OCI-LY3 (cell line): ENCODE measurements at regions not wholly inside any gene's neighbourhood (a gene's known extent, or its start where the extent isn't known, plus 50 kb on each side); places are given as distances from the start of the nearest gene placed in this dataset.

ENCODE experiments used
- H2AFZ ChIP-seq: fragments of 200-600, 300-600 bp; shearing (Covaris generic); 2 replicates; pipeline ENCODE4 v1.6.0; 2014; ENCODE audit warnings: antibody characterized with exemption, low read depth, low read length
- H3K27ac ChIP-seq: fragments of 200-600, 300-600 bp; sonication (generic); 2 replicates; pipeline ENCODE4 v1.5.1; 2014; ENCODE audit warnings: mild to moderate bottlenecking, low read length, moderate library complexity, mixed read lengths
- H3K27me3 ChIP-seq: fragments of 200-600, 300-600 bp; sonication (generic); 2 replicates; pipeline ENCODE4 v1.6.1; 2014; ENCODE audit warnings: low read depth, low read length, mixed read lengths
- H3K36me3 ChIP-seq: fragments of 200-600, 300-600 bp; sonication (generic); replicated peaks from 2 replicates; pipeline ENCODE3; 2014; ENCODE audit warnings: low read depth, low read length, mixed read lengths
- H3K4me1 ChIP-seq: fragments of 300-600, 200-600 bp; sonication (generic); 2 replicates; pipeline ENCODE4 v1.6.1; 2014; ENCODE audit warnings: low read length, mixed read lengths
- H3K4me2 ChIP-seq: fragments of 200-600, 300-600 bp; sonication (generic); 2 replicates; pipeline ENCODE4 v1.6.1; 2014; ENCODE audit warnings: low read length, mixed read lengths
- H3K4me3 ChIP-seq: fragments of 300-600, 200-600 bp; sonication (generic); 2 replicates; pipeline ENCODE4 v1.5.1; 2014; ENCODE audit warnings: antibody characterized with exemption, mild to moderate bottlenecking, low read length, moderate library complexity
- H3K79me2 ChIP-seq: fragments of 300-600, 200-600 bp; shearing (Covaris generic); 2 replicates; pipeline ENCODE4 v1.6.1; 2014; ENCODE audit warnings: mild to moderate bottlenecking, low read length, mixed read lengths
- H3K9ac ChIP-seq: fragments of 300-600, 200-600 bp; shearing (Covaris generic); 2 replicates; pipeline ENCODE4 v1.6.0; 2014; ENCODE audit warnings: mild to moderate bottlenecking, low read length, moderate library complexity
- H3K9me3 ChIP-seq: fragments of 200-600, 300-600 bp; shearing (Covaris generic); 2 replicates; pipeline ENCODE4 v1.6.1; 2014; ENCODE audit warnings: low read length, mixed read lengths; ENCODE audit not compliant: insufficient read depth
- H4K20me1 ChIP-seq: fragments of 200-600, 300-600 bp; sonication (generic); 2 replicates; pipeline ENCODE4 v1.6.1; 2016; ENCODE audit warnings: low read length, mixed read lengths; ENCODE audit not compliant: insufficient read depth
- CTCF ChIP-seq: fragments of 200-600, 300-600 bp; sonication (generic); IDR thresholded peaks from 2 replicates; pipeline ENCODE4 v1.5.1; 2014; ENCODE audit warnings: antibody characterized with exemption, low read length, low read depth
- EZH2phosphoT487 ChIP-seq: fragments of 200-600 bp; shearing (Covaris generic); IDR thresholded peaks from 2 replicates; pipeline ENCODE4 v1.6.1; 2018; ENCODE audit warnings: antibody characterized with exemption, mixed run types, low read depth

- H3K27ac ChIP-seq: no peak overlapping the region
- H3K36me3 ChIP-seq: no peaks in the 10 kb centered on the region
- no peaks in the 10 kb centered on the region for H4K20me1 ChIP-seq
- no peaks in the 10 kb centered on the region for H3K9me3 ChIP-seq
- H2AFZ ChIP-seq: no peak overlapping the region
- 0 out of 2 replicates have a peak overlapping the region, but pooled peaks have one; percentile 16 for H3K4me2 ChIP-seq
- TF ChIP-seq EZH2phosphoT487: no peak
- no peak for TF ChIP-seq CTCF
- H3K9ac ChIP-seq: no peak overlapping the region
- H3K27me3 ChIP-seq: no peaks in the 10 kb centered on the region
- no peak overlapping the region for H3K4me3 ChIP-seq
- no peaks in the 10 kb centered on the region for H3K79me2 ChIP-seq
- peaks cover 5% of the 10 kb centered on the region; the same call in 1 of the 2 replicates for H3K4me1 ChIP-seq
Observed at GRCh38 chr4:23068287-23068686, 375.6 kb downstream of the GBA3 start.

DNA sequence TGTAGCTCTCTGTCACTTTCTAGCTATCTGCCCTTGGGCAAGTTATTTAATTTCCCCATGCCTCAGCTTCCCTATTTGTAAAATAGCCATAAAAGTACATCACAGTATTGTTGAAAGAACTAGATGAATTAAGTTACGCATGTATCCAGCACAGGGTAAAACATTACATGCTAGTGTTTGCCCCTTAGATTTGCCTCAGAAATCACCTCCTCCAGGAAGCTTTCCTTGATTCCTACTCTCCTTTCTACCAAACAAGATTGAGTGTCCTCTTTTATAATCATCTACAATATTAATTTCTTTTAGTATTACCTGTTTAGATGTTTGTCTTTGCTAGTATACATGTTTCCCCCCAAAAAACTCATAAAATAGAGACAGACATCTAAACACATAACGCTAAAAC lies 369.5 kb downstream of the GBA3 start:
- Histone ChIP-seq H4K20me1 (no peaks in the 10 kb centered on the region), H3K4me2 (no peak overlapping the region), H3K27ac (no peak overlapping the region), H3K9ac (no peak overlapping the region), H3K79me2 (no peaks in the 10 kb centered on the region), H2AFZ (no peak overlapping the region), H3K27me3 (no peaks in the 10 kb centered on the region), H3K36me3 (no peaks in the 10 kb centered on the region), H3K4me1 (no peaks in the 10 kb centered on the region), H3K9me3 (no peaks in the 10 kb centered on the region), H3K4me3 (no peak overlapping the region)
- TF ChIP-seq CTCF (no peak), EZH2phosphoT487 (no peak)

- no peak overlapping the region for H3K4me2 ChIP-seq
- H3K4me3 ChIP-seq: no peak overlapping the region
Observed at GRCh38 chr4:23061431-23061830, 368.7 kb downstream of the GBA3 start.

DNA sequence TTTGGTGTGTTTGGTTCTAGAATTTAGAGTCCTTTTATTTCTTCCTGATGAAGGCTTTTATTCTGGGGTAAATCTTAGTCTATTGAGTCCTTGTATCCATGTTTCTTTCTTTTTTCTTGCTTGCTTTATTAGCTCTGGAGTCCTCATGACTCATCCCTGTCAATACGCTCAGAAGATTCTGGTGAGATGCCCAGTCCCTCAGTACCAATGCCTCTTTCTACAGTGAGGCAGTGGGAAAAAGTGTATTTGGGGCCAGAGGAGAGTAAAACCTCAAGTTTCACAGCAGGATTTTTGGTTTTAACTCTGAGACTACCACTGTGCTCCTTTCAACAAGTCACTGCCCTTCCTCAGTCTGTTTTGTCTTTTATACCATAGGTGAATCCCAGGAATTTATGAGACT lies 368.0 kb downstream of the GBA3 start:
- Histone ChIP-seq H3K27ac (no peak overlapping the region), H3K9ac (no peak overlapping the region), H3K36me3 (no peaks in the 10 kb centered on the region), H3K4me3 (no peak overlapping the region), H3K9me3 (no peaks in the 10 kb centered on the region), H2AFZ (no peak overlapping the region), H3K4me1 (no peaks in the 10 kb centered on the region), H3K27me3 (no peaks in the 10 kb centered on the region), H4K20me1 (no peaks in the 10 kb centered on the region), H3K79me2 (no peaks in the 10 kb centered on the region), H3K4me2 (no peak overlapping the region)
- no peak for TF ChIP-seq EZH2phosphoT487
- TF ChIP-seq CTCF: no peak

More at GRCh38 chr4:23061431-23061830, 368.7 kb downstream of the GBA3 start:
- H3K9ac ChIP-seq: no peak overlapping the region
- H2AFZ ChIP-seq: no peak overlapping the region
- no peaks in the 10 kb centered on the region for H3K9me3 ChIP-seq
- H3K27ac ChIP-seq: no peak overlapping the region
- no peaks in the 10 kb centered on the region for H3K27me3 ChIP-seq
- no peaks in the 10 kb centered on the region for H4K20me1 ChIP-seq
- TF ChIP-seq CTCF (no peak), EZH2phosphoT487 (no peak)
- no peaks in the 10 kb centered on the region for H3K4me1 ChIP-seq
- no peaks in the 10 kb centered on the region for H3K36me3 ChIP-seq
- no peaks in the 10 kb centered on the region for H3K79me2 ChIP-seq
